Fibroblast of peridontal ligament (primary cell): ENCODE measurements at regions not wholly inside any gene's neighbourhood (a gene's known extent, or its start where the extent isn't known, plus 50 kb on each side); places are given as distances from the start of the nearest gene placed in this dataset.
A peak's percentile ranks its signal among the peaks of the same experiment; 100 is the strongest.
"Not testable (repeated sequence)": the region's sequence is repeated elsewhere in the genome, so short reads cannot be mapped to it uniquely, and the experiment has no call there.

ENCODE experiments used
- DNase-seq: peaks from one replicate; pipeline ENCODE4 v3.0.0-alpha.2; 2010; ENCODE audit errors: extremely low read depth

- DNase-seq: peak; percentile 99
Measured at GRCh38 chr5:39760385-39761198, 335.8 kb upstream of the DAB2 start.

- DNase-seq: peak; percentile 59
Measured at GRCh38 chr5:39759701-39760100, 334.9 kb upstream of the DAB2 start.

- DNase-seq: no peak
Measured at GRCh38 chr5:39758426-39758825, 333.6 kb upstream of the DAB2 start.

GRCh38 chr5:39757131-39757530, 332.4 kb upstream of the DAB2 start:
- no peak for DNase-seq

- peak; percentile 97 for DNase-seq
Measured at GRCh38 chr5:39755986-39756385, 331.2 kb upstream of the DAB2 start.

- peak; percentile 46 for DNase-seq
Measured at GRCh38 chr5:39755452-39755851, 330.7 kb upstream of the DAB2 start.

- not testable (repeated sequence) for DNase-seq
Measured at GRCh38 chr5:39753747-39754146, 329.0 kb upstream of the DAB2 start.

GRCh38 chr5:39750661-39751060, 325.9 kb upstream of the DAB2 start:
- DNase-seq: no peak

GRCh38 chr5:39742916-39743315, 318.1 kb upstream of the DAB2 start:
- no peak for DNase-seq

GRCh38 chr5:39740404-39740803, 315.6 kb upstream of the DAB2 start:
- DNase-seq: no peak

GRCh38 chr5:39732166-39732565, 307.4 kb upstream of the DAB2 start:
- no peak for DNase-seq

GRCh38 chr5:39730699-39731098, 305.9 kb upstream of the DAB2 start:
- no peak for DNase-seq

- no peak for DNase-seq
Measured at GRCh38 chr5:39730006-39730405, 305.2 kb upstream of the DAB2 start.

GRCh38 chr5:39726467-39726866, 301.7 kb upstream of the DAB2 start:
- no peak for DNase-seq

GRCh38 chr5:39721394-39721793, 296.6 kb upstream of the DAB2 start:
- DNase-seq: no peak

- DNase-seq: peak; percentile 10
Measured at GRCh38 chr5:39720136-39720535, 295.4 kb upstream of the DAB2 start.

- DNase-seq: peak; percentile 82
Measured at GRCh38 chr5:39717176-39717897, 292.6 kb upstream of the DAB2 start.

- DNase-seq: peak; percentile 70
Measured at GRCh38 chr5:39716532-39717028, 291.8 kb upstream of the DAB2 start.

GRCh38 chr5:39714036-39714698, 289.4 kb upstream of the DAB2 start:
- DNase-seq: peak; percentile 90

GRCh38 chr5:39713250-39713916, 288.6 kb upstream of the DAB2 start:
- peak; percentile 84 for DNase-seq

GRCh38 chr5:39712316-39713249, 287.8 kb upstream of the DAB2 start:
- no peak for DNase-seq
